OCI-LY3 (cell line): ENCODE measurements at regions not wholly inside any gene's neighbourhood (a gene's known extent, or its start where the extent isn't known, plus 50 kb on each side); places are given as distances from the start of the nearest gene placed in this dataset.

Source experiments
- EZH2phosphoT487 ChIP-seq: fragments of 200-600 bp; shearing (Covaris generic); IDR thresholded peaks from 2 replicates; pipeline ENCODE4 v1.6.1; 2018; ENCODE audit warnings: antibody characterized with exemption, mixed run types, low read depth
- TF ChIP-seq, protein P1 (sequence below): fragments of 200-600, 300-600 bp; sonication (generic); IDR thresholded peaks from 2 replicates; pipeline ENCODE4 v1.5.1; 2014; ENCODE audit warnings: antibody characterized with exemption, low read length, low read depth

GRCh38 chr9:135255841-135256580, 168.5 kb downstream of the OLFM1 start:
- TF ChIP-seq, protein P1, sequence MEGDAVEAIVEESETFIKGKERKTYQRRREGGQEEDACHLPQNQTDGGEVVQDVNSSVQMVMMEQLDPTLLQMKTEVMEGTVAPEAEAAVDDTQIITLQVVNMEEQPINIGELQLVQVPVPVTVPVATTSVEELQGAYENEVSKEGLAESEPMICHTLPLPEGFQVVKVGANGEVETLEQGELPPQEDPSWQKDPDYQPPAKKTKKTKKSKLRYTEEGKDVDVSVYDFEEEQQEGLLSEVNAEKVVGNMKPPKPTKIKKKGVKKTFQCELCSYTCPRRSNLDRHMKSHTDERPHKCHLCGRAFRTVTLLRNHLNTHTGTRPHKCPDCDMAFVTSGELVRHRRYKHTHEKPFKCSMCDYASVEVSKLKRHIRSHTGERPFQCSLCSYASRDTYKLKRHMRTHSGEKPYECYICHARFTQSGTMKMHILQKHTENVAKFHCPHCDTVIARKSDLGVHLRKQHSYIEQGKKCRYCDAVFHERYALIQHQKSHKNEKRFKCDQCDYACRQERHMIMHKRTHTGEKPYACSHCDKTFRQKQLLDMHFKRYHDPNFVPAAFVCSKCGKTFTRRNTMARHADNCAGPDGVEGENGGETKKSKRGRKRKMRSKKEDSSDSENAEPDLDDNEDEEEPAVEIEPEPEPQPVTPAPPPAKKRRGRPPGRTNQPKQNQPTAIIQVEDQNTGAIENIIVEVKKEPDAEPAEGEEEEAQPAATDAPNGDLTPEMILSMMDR: no peak
- no peak for TF ChIP-seq EZH2phosphoT487
